ENCODE measurements at regions not wholly inside any gene's neighbourhood (a gene's known extent, or its start where the extent isn't known, plus 50 kb on each side); places are given as distances from the start of the nearest gene placed in this dataset.

DNA sequence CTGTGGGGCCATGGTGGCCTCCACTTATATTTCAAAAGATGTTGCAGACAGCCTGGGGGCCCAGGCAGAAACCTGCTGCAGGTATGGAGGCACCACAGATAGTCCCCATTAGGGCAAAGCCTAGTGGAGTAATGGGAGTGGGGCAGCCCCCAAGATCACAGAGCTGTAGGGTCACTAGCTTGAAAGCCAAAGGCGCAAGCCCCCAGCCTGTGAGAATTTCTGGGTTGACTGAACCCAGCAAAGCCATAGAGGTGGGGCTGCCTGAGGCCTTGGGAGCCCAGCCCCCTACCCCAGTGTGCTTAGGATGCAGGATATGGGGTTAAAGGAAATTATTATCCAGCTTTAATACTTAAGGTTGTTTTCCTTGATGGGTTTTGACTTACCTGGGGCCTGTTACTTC is 165.3 kb upstream of the FBN2 start:
- TF ChIP-seq POLR2A (IDR thresholded peaks at IDR 0.05), result no peak
- TF ChIP-seq CTCF (IDR thresholded peaks at IDR 0.05), result no peak
- TF ChIP-seq POLR2AphosphoS5 (IDR thresholded peaks at IDR 0.05), result no peak
- no peak for TF ChIP-seq EP300 (IDR thresholded peaks at IDR 0.05)
